H9 (cell line): ENCODE measurements at regions not wholly inside any gene's neighbourhood (a gene's known extent, or its start where the extent isn't known, plus 50 kb on each side); places are given as distances from the start of the nearest gene placed in this dataset.

ENCODE experiments used
- DNase-seq: peaks from one replicate; pipeline ENCODE4 v3.0.0-alpha.2; 2017
- H2AFZ ChIP-seq: one replicate; pipeline ENCODE4 v1.6.1; 2013; ENCODE audit warnings: mild to moderate bottlenecking, low read length, control low read depth, moderate library complexity
- H2AK5ac ChIP-seq: 2 replicates; pipeline ENCODE4 v1.6.1; 2013; ENCODE audit warnings: low read length, control low read depth, mixed read lengths; ENCODE audit not compliant: insufficient read length
- H2BK120ac ChIP-seq: one replicate; pipeline ENCODE4 v1.6.1; 2013; ENCODE audit warnings: low read depth, mild to moderate bottlenecking, low read length, control low read depth, inconsistent platforms; ENCODE audit not compliant: poor library complexity, severe bottlenecking
- H2BK12ac ChIP-seq: 2 replicates; pipeline ENCODE4 v1.6.1; 2013; ENCODE audit warnings: low read length, control low read depth, mixed read lengths, low read depth; ENCODE audit not compliant: insufficient read length
- H2BK15ac ChIP-seq: 2 replicates; pipeline ENCODE4 v1.6.1; 2013; ENCODE audit warnings: low read depth, low read length, control low read depth
- H2BK20ac ChIP-seq: one replicate; pipeline ENCODE4 v1.6.1; 2013; ENCODE audit warnings: low read depth, mild to moderate bottlenecking, low read length, control low read depth, inconsistent platforms; ENCODE audit not compliant: poor library complexity, severe bottlenecking
- H2BK5ac ChIP-seq: 2 replicates; pipeline ENCODE4 v1.6.1; 2013; ENCODE audit warnings: low read length, control low read depth, mixed read lengths; ENCODE audit not compliant: insufficient read length
- H3K14ac ChIP-seq: 2 replicates; pipeline ENCODE4 v1.6.1; 2013; ENCODE audit warnings: low read length, control low read depth; ENCODE audit not compliant: insufficient read depth
- H3K18ac ChIP-seq: 2 replicates; pipeline ENCODE4 v1.6.1; 2013; ENCODE audit warnings: low read depth, mild to moderate bottlenecking, mixed read lengths, low read length, control low read depth; ENCODE audit not compliant: insufficient read length
- H3K23ac ChIP-seq: 2 replicates; pipeline ENCODE4 v1.6.1; 2013; ENCODE audit warnings: low read length, control low read depth, mixed read lengths, low read depth; ENCODE audit not compliant: insufficient read length
- H3K23me2 ChIP-seq: 2 replicates; pipeline ENCODE4 v1.6.1; 2013; ENCODE audit warnings: low read depth, mild to moderate bottlenecking, mixed read lengths, low read length, control low read depth; ENCODE audit not compliant: insufficient read length, poor library complexity, severe bottlenecking
- H3K27ac ChIP-seq: 2 replicates; pipeline ENCODE4 v1.5.1; 2013; ENCODE audit warnings: low read length, control low read depth, mixed read lengths, low read depth; ENCODE audit not compliant: insufficient read length
- H3K27me3 ChIP-seq: 2 replicates; pipeline ENCODE4 v1.6.1; 2013; ENCODE audit warnings: low read length, control low read depth, inconsistent platforms; ENCODE audit not compliant: insufficient read depth
- H3K4ac ChIP-seq: 2 replicates; pipeline ENCODE4 v1.6.1; 2013; ENCODE audit warnings: low read depth, mild to moderate bottlenecking, control low read depth, inconsistent platforms, low read length, moderate library complexity
- H3K4me1 ChIP-seq: 2 replicates; pipeline ENCODE4 v1.6.1; 2013; ENCODE audit warnings: low read length, control low read depth, inconsistent platforms; ENCODE audit not compliant: insufficient read depth
- H3K4me2 ChIP-seq: 2 replicates; pipeline ENCODE4 v1.6.1; 2013; ENCODE audit warnings: low read length, control low read depth, mixed read lengths; ENCODE audit not compliant: insufficient read length, insufficient read depth
- H3K56ac ChIP-seq: 2 replicates; pipeline ENCODE4 v1.6.1; 2013; ENCODE audit warnings: low read depth, mild to moderate bottlenecking, mixed read lengths, low read length, control low read depth; ENCODE audit not compliant: insufficient read length
- H3K79me1 ChIP-seq: 2 replicates; pipeline ENCODE4 v1.6.1; 2013; ENCODE audit warnings: low read depth, mild to moderate bottlenecking, moderate library complexity, low read length, control low read depth, inconsistent platforms; ENCODE audit not compliant: insufficient read depth, poor library complexity, severe bottlenecking
- H3K79me2 ChIP-seq: 2 replicates; pipeline ENCODE4 v1.6.1; 2013; ENCODE audit warnings: low read length, control low read depth, inconsistent platforms; ENCODE audit not compliant: insufficient read depth
- H3K9ac ChIP-seq: 2 replicates; pipeline ENCODE4 v1.6.1; 2013; ENCODE audit warnings: low read length, control low read depth, mixed read lengths; ENCODE audit not compliant: insufficient read length; ENCODE audit errors: extremely low read depth
- H3K9me3 ChIP-seq: one replicate; pipeline ENCODE4 v1.6.1; 2013; ENCODE audit warnings: low read depth, low read length, inconsistent platforms; ENCODE audit not compliant: control insufficient read depth
- H3T11ph ChIP-seq: one replicate; pipeline ENCODE4 v1.6.1; 2013; ENCODE audit warnings: mild to moderate bottlenecking, low read length, control low read depth, inconsistent platforms
- H4K20me1 ChIP-seq: one replicate; pipeline ENCODE4 v1.6.1; 2013; ENCODE audit not compliant: control insufficient read depth, insufficient read length, insufficient read depth
- H4K5ac ChIP-seq: 2 replicates; pipeline ENCODE4 v1.6.1; 2013; ENCODE audit warnings: low read depth, mild to moderate bottlenecking, mixed read lengths, low read length, control low read depth; ENCODE audit not compliant: insufficient read length
- H4K8ac ChIP-seq: replicated peaks from 2 replicates; pipeline ENCODE4 v1.6.1; 2013; ENCODE audit warnings: low read length, control low read depth, mixed read lengths, low read depth; ENCODE audit not compliant: insufficient read length
- H4K91ac ChIP-seq: 2 replicates; pipeline ENCODE4 v1.6.1; 2013; ENCODE audit warnings: low read depth, mild to moderate bottlenecking, moderate library complexity, mixed read lengths, low read length, control low read depth; ENCODE audit not compliant: insufficient read length
- H3K27ac Mint-ChIP-seq, 3 experiments: 2 replicates in 2 of 3; 3 replicates in 1 of 3; pipeline ENCODE4 v1.8.0; 2020 to 2021; ENCODE audit warnings: mixed read lengths in 3 of 3, mild to moderate bottlenecking in 1 of 3, moderate library complexity in 1 of 3
- H3K27me3 Mint-ChIP-seq: 2 replicates; pipeline ENCODE4 v1.8.0; 2021; ENCODE audit warnings: low read depth, mild to moderate bottlenecking, moderate library complexity, mixed read lengths
- H3K36me3 Mint-ChIP-seq, 3 experiments: 2 replicates in 2 of 3; 3 replicates in 1 of 3; pipeline ENCODE4 v1.8.0; 2020 to 2021; ENCODE audit warnings: low read depth in 3 of 3, mixed read lengths in 3 of 3; ENCODE audit not compliant: insufficient read depth in 1 of 3
- H3K4me1 Mint-ChIP-seq, 2 experiments: 2 replicates each; pipeline ENCODE4 v1.8.0; 2020; ENCODE audit warnings: mixed read lengths in 2 of 2
- H3K4me3 Mint-ChIP-seq, 2 experiments: 2 replicates in 1 of 2; 3 replicates in 1 of 2; pipeline ENCODE4 v1.8.0; 2020 to 2021; ENCODE audit warnings: mild to moderate bottlenecking in 2 of 2, mixed read lengths in 2 of 2, moderate library complexity in 1 of 2
- H3K9me3 Mint-ChIP-seq, 2 experiments: 2 replicates in 1 of 2; 3 replicates in 1 of 2; pipeline ENCODE4 v1.8.0; 2020; ENCODE audit warnings: mild to moderate bottlenecking in 2 of 2, mixed read lengths in 2 of 2, moderate library complexity in 1 of 2
- CTCF ChIP-seq: fragments of 200-600 bp; sonication (generic); conservative IDR thresholded peaks from 3 replicates; pipeline ENCODE4 v1.8.0; 2021; ENCODE audit warnings: antibody characterized with exemption, mild to moderate bottlenecking
- WGBS: extraction: QIAGEN DNeasy Blood & Tissue Kit; methylation state at CpG from one replicate; pipeline ENCODE4 v1.1.7; 2013; ENCODE audit warnings: missing lambda C conversion rate, low lambda C conversion rate, mixed read lengths; ENCODE audit not compliant: insufficient read length; ENCODE audit errors: extremely low coverage; 5-methylcytosine and 5-hydroxymethylcytosine counted together

- no peak overlapping the region for H3K18ac ChIP-seq
- no peaks in the 10 kb centered on the region for H3K79me1 ChIP-seq
- H2BK20ac ChIP-seq = no peak overlapping the region
- H2BK120ac ChIP-seq = no peak overlapping the region
- Mint-ChIP-seq H3K9me3 (no peaks in the 10 kb centered on the region), H3K27ac (no peak overlapping the region), H3K4me3 (no peak overlapping the region), H3K27me3 (no peaks in the 10 kb centered on the region), H3K36me3 (no peaks in the 10 kb centered on the region), H3K4me1 (no peaks in the 10 kb centered on the region)
- H3K27ac ChIP-seq = no peak overlapping the region
- H4K5ac ChIP-seq = no peak overlapping the region
- no peak overlapping the region for H2BK5ac ChIP-seq
- DNase-seq = no peak
- no peak overlapping the region for H4K8ac ChIP-seq
- H3K23ac ChIP-seq = no peak overlapping the region
- no peaks in the 10 kb centered on the region for H3K79me2 ChIP-seq
- no peak overlapping the region for H2BK12ac ChIP-seq
- no peak for TF ChIP-seq CTCF
- H3K27me3 ChIP-seq = no peaks in the 10 kb centered on the region
- no peak overlapping the region for H3K14ac ChIP-seq
- H2BK15ac ChIP-seq = no peak overlapping the region
- H4K91ac ChIP-seq = no peak overlapping the region
- H2AK5ac ChIP-seq = no peak overlapping the region
- H4K20me1 ChIP-seq = no peaks in the 10 kb centered on the region
- no peak overlapping the region for H3K4me2 ChIP-seq
- no peak overlapping the region for H3K56ac ChIP-seq
- no peak overlapping the region for H3T11ph ChIP-seq
- no peaks in the 10 kb centered on the region for H3K23me2 ChIP-seq
- no CpG with 5 or more reads among the region's 4 CpGs for WGBS
- no peak overlapping the region for H3K4ac ChIP-seq
- H3K4me1 ChIP-seq = no peaks in the 10 kb centered on the region
- H3K9me3 ChIP-seq = no peaks in the 10 kb centered on the region
- H3K9ac ChIP-seq = no peak overlapping the region
- H2AFZ ChIP-seq = no peak overlapping the region
Measured at GRCh38 chr3:165513715-165514701, 317.8 kb upstream of the SLITRK3 start.
